NCI-H748 treated with DMSO at 0.1 percent for 48 hours (cell line): ENCODE measurements at regions not wholly inside any gene's neighbourhood (a gene's known extent, or its start where the extent isn't known, plus 50 kb on each side); places are given as distances from the start of the nearest gene placed in this dataset.
"Not testable (repeated sequence)": the region's sequence is repeated elsewhere in the genome, so short reads cannot be mapped to it uniquely, and the experiment has no call there.

ENCODE experiments used
- DNase-seq: peaks from one replicate; lab custom pipeline; 2025; lab: John Stamatoyannopoulos, UW

- DNase-seq, result no peak
These were observed 204.6 kb upstream of the SLIT2 start for GRCh38 chr4:20046931-20047677.

- no peak for DNase-seq
These were observed 205.5 kb upstream of the SLIT2 start for GRCh38 chr4:20046179-20046578.

- DNase-seq, result no peak
These were observed 206.7 kb upstream of the SLIT2 start for GRCh38 chr4:20044966-20045365.

GRCh38 chr4:20044502-20044911 lies 207.2 kb upstream of the SLIT2 start:
- DNase-seq, result no peak

- DNase-seq, result no peak
These were observed 207.7 kb upstream of the SLIT2 start for GRCh38 chr4:20043991-20044390.

GRCh38 chr4:20042769-20043168 lies 208.9 kb upstream of the SLIT2 start:
- no peak for DNase-seq

GRCh38 chr4:20041839-20042407 lies 209.8 kb upstream of the SLIT2 start:
- no peak for DNase-seq

- DNase-seq, result no peak
These were observed 214.0 kb upstream of the SLIT2 start for GRCh38 chr4:20037745-20038144.

GRCh38 chr4:20030108-20030507 lies 221.6 kb upstream of the SLIT2 start:
- no peak for DNase-seq

- no peak for DNase-seq
These were observed 223.1 kb upstream of the SLIT2 start for GRCh38 chr4:20028645-20029044.

- DNase-seq, result no peak
These were observed 225.2 kb upstream of the SLIT2 start for GRCh38 chr4:20026456-20026855.

- no peak for DNase-seq
These were observed 229.2 kb upstream of the SLIT2 start for GRCh38 chr4:20022471-20022870.

- no peak for DNase-seq
These were observed 231.6 kb upstream of the SLIT2 start for GRCh38 chr4:20020056-20020455.

GRCh38 chr4:20019310-20020015 lies 232.2 kb upstream of the SLIT2 start:
- no peak for DNase-seq

GRCh38 chr4:20017777-20018115 lies 234.0 kb upstream of the SLIT2 start:
- DNase-seq, result no peak

GRCh38 chr4:20017070-20017776 lies 234.5 kb upstream of the SLIT2 start:
- DNase-seq, result no peak

- DNase-seq, result no peak
These were observed 236.0 kb upstream of the SLIT2 start for GRCh38 chr4:20015636-20016224.

GRCh38 chr4:20003836-20004558 lies 247.7 kb upstream of the SLIT2 start:
- DNase-seq, result not testable (repeated sequence)

GRCh38 chr4:19999775-20000414 lies 251.8 kb upstream of the SLIT2 start:
- DNase-seq, result no peak

GRCh38 chr4:19999276-19999675 lies 252.4 kb upstream of the SLIT2 start:
- DNase-seq, result no peak

- no peak for DNase-seq
These were observed 258.5 kb upstream of the SLIT2 start for GRCh38 chr4:19993242-19993641.
